K562 (cell line): ENCODE measurements at regions not wholly inside any gene's neighbourhood (a gene's known extent, or its start where the extent isn't known, plus 50 kb on each side); places are given as distances from the start of the nearest gene placed in this dataset.
A peak's percentile ranks its signal among the peaks of the same experiment; 100 is the strongest.

Experiments
- CBFA2T3 ChIP-seq: fragments of 450-650 bp; IDR thresholded peaks from 2 replicates; pipeline ENCODE4 v1.6.1; 2017
- EZH2 ChIP-seq: IDR thresholded peaks from 2 replicates; pipeline ENCODE4 v1.6.1; 2012; ENCODE audit warnings: low read depth, mild to moderate bottlenecking, inconsistent platforms, low read length, borderline replicate concordance
- KDM4B ChIP-seq, 2 experiments: fragments of 450-650 bp in 1 of 2; sonication (generic) in 1 of 2; IDR thresholded peaks; 2 replicates each; pipeline ENCODE4 v1.6.1; 2016 to 2017; ENCODE audit warnings: borderline replicate concordance in 2 of 2, antibody characterized with exemption in 1 of 2, low read depth in 1 of 2, mild to moderate bottlenecking in 1 of 2
- MTA2 ChIP-seq: fragments of 450-650 bp; IDR thresholded peaks from 2 replicates; pipeline ENCODE4 v1.6.1; 2016; ENCODE audit warnings: low read depth
- POLR2AphosphoS5 ChIP-seq: IDR thresholded peaks from 2 replicates; pipeline ENCODE4 v1.6.1; 2011; ENCODE audit warnings: mild to moderate bottlenecking, low read depth, low read length, moderate library complexity; ENCODE audit not compliant: control insufficient read depth, insufficient read depth
- RCOR1 ChIP-seq, 2 experiments: IDR thresholded peaks; 2 replicates each; pipeline ENCODE4 v1.6.1; 2012; ENCODE audit warnings: low read depth in 2 of 2, low read length in 2 of 2, borderline replicate concordance in 1 of 2, improper control_type of control experiment in 1 of 2
- REST ChIP-seq, 2 experiments: fragments of 450-650 bp; formaldehyde crosslinking in 1 of 2; IDR thresholded peaks; 2 replicates each; pipeline versions ENCODE4 v1.4.0 to v1.6.1; 2014 to 2020; ENCODE audit warnings: mild to moderate bottlenecking in 2 of 2, borderline replicate concordance in 1 of 2, low read depth in 1 of 2
- UBTF ChIP-seq, 2 experiments: IDR thresholded peaks; 2 replicates each; pipeline ENCODE4 v1.6.1; 2012; ENCODE audit warnings: improper control_type of control experiment in 2 of 2, low read depth in 2 of 2, low read length in 2 of 2, borderline replicate concordance in 1 of 2
- ZSCAN29 ChIP-seq: fragments of 450-650 bp; IDR thresholded peaks from 2 replicates; pipeline ENCODE4 v1.6.1; 2017

GRCh38 chr12:30395190-30395589, 300.5 kb downstream of the IPO8 start (continued):
- TF ChIP-seq UBTF (IDR thresholded peaks at IDR 0.05; ENCODE audit: borderline replicate concordance in 1 of 2, low read depth in 2 of 2, low read length in 2 of 2) (no peak), KDM4B (IDR thresholded peaks at IDR 0.05; ENCODE audit: borderline replicate concordance in 2 of 2, low read depth in 1 of 2) (no peak), MTA2 (peak; percentile 63), REST (IDR thresholded peaks at IDR 0.05; ENCODE audit: borderline replicate concordance) (peak; percentile 69), REST (CRISPR knock-in tag; IDR thresholded peaks at IDR 0.05; ENCODE audit: low read depth) (no peak), RCOR1 (IDR thresholded peaks at IDR 0.05; ENCODE audit: borderline replicate concordance in 1 of 2, low read depth in 2 of 2, low read length in 2 of 2) (peak in 1 of 2 experiments; percentile 64; a peak in 2 of 4 replicates), POLR2AphosphoS5 (0 out of 2 replicates have a peak, but pooled peaks have one; percentile 31), CBFA2T3 (peak; percentile 83), ZSCAN29 (no peak), EZH2 (no peak)
